ENCODE measurements at regions not wholly inside any gene's neighbourhood (a gene's known extent, or its start where the extent isn't known, plus 50 kb on each side); places are given as distances from the start of the nearest gene placed in this dataset.
"Not testable (repeated sequence)": the region's sequence is repeated elsewhere in the genome, so short reads cannot be mapped to it uniquely, and the experiment has no call there.

- no peak for DNase-seq (ENCODE audit: low read depth)
Measured at GRCh38 chr6:126891158-126891557, 227.3 kb upstream of the RSPO3 start.

GRCh38 chr6:126892869-126893268, 225.6 kb upstream of the RSPO3 start:
- DNase-seq (ENCODE audit: low read depth) = not testable (repeated sequence)

- no peak for DNase-seq (ENCODE audit: low read depth)
Measured at GRCh38 chr6:126897758-126898157, 220.7 kb upstream of the RSPO3 start.

- no peak for DNase-seq (ENCODE audit: low read depth)
Measured at GRCh38 chr6:126904176-126904575, 214.3 kb upstream of the RSPO3 start.

GRCh38 chr6:126905917-126906316, 212.6 kb upstream of the RSPO3 start:
- DNase-seq (ENCODE audit: low read depth) = peak; percentile 26

GRCh38 chr6:126907312-126907711, 211.2 kb upstream of the RSPO3 start:
- no peak for DNase-seq (ENCODE audit: low read depth)

- no peak for DNase-seq (ENCODE audit: low read depth)
Measured at GRCh38 chr6:126907996-126908395, 210.5 kb upstream of the RSPO3 start.

GRCh38 chr6:126909493-126909892, 209.0 kb upstream of the RSPO3 start:
- DNase-seq (ENCODE audit: low read depth) = no peak

GRCh38 chr6:126913651-126914050, 204.8 kb upstream of the RSPO3 start:
- no peak for DNase-seq (ENCODE audit: low read depth)

- no peak for DNase-seq (ENCODE audit: low read depth)
Measured at GRCh38 chr6:126914172-126914571, 204.3 kb upstream of the RSPO3 start.

GRCh38 chr6:126914801-126915200, 203.7 kb upstream of the RSPO3 start:
- no peak for DNase-seq (ENCODE audit: low read depth)

GRCh38 chr6:126919947-126920346, 198.5 kb upstream of the RSPO3 start:
- DNase-seq (ENCODE audit: low read depth) = peak; percentile 93

- DNase-seq (ENCODE audit: low read depth) = no peak
Measured at GRCh38 chr6:126923807-126924206, 194.7 kb upstream of the RSPO3 start.

- DNase-seq (ENCODE audit: low read depth) = peak; percentile 23
Measured at GRCh38 chr6:126926926-126927325, 191.5 kb upstream of the RSPO3 start.

- DNase-seq (ENCODE audit: low read depth) = no peak
Measured at GRCh38 chr6:126927841-126928240, 190.6 kb upstream of the RSPO3 start.

GRCh38 chr6:126937426-126937825, 181.0 kb upstream of the RSPO3 start:
- peak; percentile 57 for DNase-seq (ENCODE audit: low read depth)

GRCh38 chr6:126939784-126940183, 178.7 kb upstream of the RSPO3 start:
- DNase-seq (ENCODE audit: low read depth) = no peak

- DNase-seq (ENCODE audit: low read depth) = no peak
Measured at GRCh38 chr6:126941751-126942150, 176.7 kb upstream of the RSPO3 start.

- no peak for DNase-seq (ENCODE audit: low read depth)
Measured at GRCh38 chr6:126944512-126944911, 174.0 kb upstream of the RSPO3 start.

GRCh38 chr6:126945150-126945685, 173.3 kb upstream of the RSPO3 start:
- no peak for DNase-seq (ENCODE audit: low read depth)

- no peak for DNase-seq (ENCODE audit: low read depth)
Measured at GRCh38 chr6:126945812-126946360, 172.6 kb upstream of the RSPO3 start.

- DNase-seq (ENCODE audit: low read depth) = peak; percentile 34
Measured at GRCh38 chr6:126947070-126947469, 171.4 kb upstream of the RSPO3 start.

- DNase-seq (ENCODE audit: low read depth) = no peak
Measured at GRCh38 chr6:126949786-126950185, 168.7 kb upstream of the RSPO3 start.

- DNase-seq (ENCODE audit: low read depth) = no peak
Measured at GRCh38 chr6:126955621-126956020, 162.8 kb upstream of the RSPO3 start.

Data from LHCN-M2 (cell line).